Sigmoid colon (tissue), 3 donors: ENCODE measurements at regions not wholly inside any gene's neighbourhood (a gene's known extent, or its start where the extent isn't known, plus 50 kb on each side); places are given as distances from the start of the nearest gene placed in this dataset.

Source experiments
- CTCF ChIP-seq, 4 experiments: fragments of 450-650 bp in 3 of 4; fragments of 200-600 bp in 1 of 4; IDR thresholded peaks; one replicate each; pipeline ENCODE4 v1.5.1; 2016 to 2019; ENCODE audit warnings: antibody characterized with exemption in 4 of 4, mild to moderate bottlenecking in 3 of 4, moderate library complexity in 2 of 4
- POLR2A ChIP-seq, 2 donors: fragments of 450-650 bp; IDR thresholded peaks; one replicate each; pipeline ENCODE4 v1.6.1; 2016; ENCODE audit warnings: antibody characterized with exemption in 2 of 2, mild to moderate bottlenecking in 2 of 2, moderate library complexity in 2 of 2

- TF ChIP-seq POLR2A (IDR thresholded peaks at IDR 0.05) = no peak
- no peak for TF ChIP-seq CTCF (IDR thresholded peaks at IDR 0.05)
These were observed 551.8 kb upstream of the GRID2 start for GRCh38 chr4:91751961-91752360.
